Mammary epithelial cell (primary cell): ENCODE measurements at regions not wholly inside any gene's neighbourhood (a gene's known extent, or its start where the extent isn't known, plus 50 kb on each side); places are given as distances from the start of the nearest gene placed in this dataset.

Experiments
- CTCF ChIP-seq, 2 donors: IDR thresholded peaks in 1 of 2; conservative IDR thresholded peaks in 1 of 2; 2 replicates each; pipeline ENCODE4 v1.5.1; 2011 to 2012; ENCODE audit warnings: inconsistent platforms in 2 of 2, low read length in 2 of 2, mild to moderate bottlenecking in 2 of 2, control low read depth in 1 of 2, low read depth in 1 of 2; ENCODE audit not compliant: insufficient read depth in 1 of 2; ENCODE audit errors: extremely low read depth in 1 of 2
- EZH2 ChIP-seq: IDR thresholded peaks from 2 replicates; pipeline ENCODE4 v1.6.1; 2012; ENCODE audit warnings: low read length, inconsistent platforms, borderline replicate concordance

- no peak for TF ChIP-seq CTCF (conservative IDR thresholded peaks at IDR 0.05 in 1 of 2, IDR thresholded peaks at IDR 0.05 in 1 of 2; ENCODE audit: extremely low read depth in 1 of 2, insufficient read depth in 1 of 2, low read depth in 1 of 2, low read length in 2 of 2)
- TF ChIP-seq EZH2: no peak
Observed at GRCh38 chr3:115487968-115488367, 135.3 kb upstream of the GAP43 start.
